ENCODE measurements at regions not wholly inside any gene's neighbourhood (a gene's known extent, or its start where the extent isn't known, plus 50 kb on each side); places are given as distances from the start of the nearest gene placed in this dataset.

DNA sequence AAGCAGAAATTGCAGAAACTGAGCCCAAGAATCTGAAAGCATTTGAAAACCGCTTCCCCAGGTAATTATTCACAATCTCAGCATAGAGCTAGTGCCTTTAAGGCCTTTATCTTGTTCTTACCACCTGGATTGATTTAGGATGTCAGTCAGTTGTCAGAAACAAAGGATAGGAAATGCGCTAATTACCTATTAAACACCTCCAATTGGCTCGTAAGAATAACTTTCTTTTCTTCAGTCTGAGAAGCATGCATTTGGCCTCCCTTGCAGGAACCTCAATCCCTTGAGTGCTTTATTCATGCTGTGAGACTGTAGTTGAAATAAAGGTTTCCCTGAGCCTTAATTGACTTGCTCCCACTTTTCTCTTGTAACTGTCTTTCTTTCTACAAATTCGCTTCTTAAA is 400.3 kb upstream of the LRATD1 start:
- TF ChIP-seq BMI1 (IDR thresholded peaks at IDR 0.05; ENCODE audit: low read length) = no peak
- TF ChIP-seq, protein P1, sequence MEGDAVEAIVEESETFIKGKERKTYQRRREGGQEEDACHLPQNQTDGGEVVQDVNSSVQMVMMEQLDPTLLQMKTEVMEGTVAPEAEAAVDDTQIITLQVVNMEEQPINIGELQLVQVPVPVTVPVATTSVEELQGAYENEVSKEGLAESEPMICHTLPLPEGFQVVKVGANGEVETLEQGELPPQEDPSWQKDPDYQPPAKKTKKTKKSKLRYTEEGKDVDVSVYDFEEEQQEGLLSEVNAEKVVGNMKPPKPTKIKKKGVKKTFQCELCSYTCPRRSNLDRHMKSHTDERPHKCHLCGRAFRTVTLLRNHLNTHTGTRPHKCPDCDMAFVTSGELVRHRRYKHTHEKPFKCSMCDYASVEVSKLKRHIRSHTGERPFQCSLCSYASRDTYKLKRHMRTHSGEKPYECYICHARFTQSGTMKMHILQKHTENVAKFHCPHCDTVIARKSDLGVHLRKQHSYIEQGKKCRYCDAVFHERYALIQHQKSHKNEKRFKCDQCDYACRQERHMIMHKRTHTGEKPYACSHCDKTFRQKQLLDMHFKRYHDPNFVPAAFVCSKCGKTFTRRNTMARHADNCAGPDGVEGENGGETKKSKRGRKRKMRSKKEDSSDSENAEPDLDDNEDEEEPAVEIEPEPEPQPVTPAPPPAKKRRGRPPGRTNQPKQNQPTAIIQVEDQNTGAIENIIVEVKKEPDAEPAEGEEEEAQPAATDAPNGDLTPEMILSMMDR (IDR thresholded peaks at IDR 0.05 in 2 of 3, conservative IDR thresholded peaks at IDR 0.05 in 1 of 3; ENCODE audit: insufficient read depth in 2 of 3, low read depth in 1 of 3, low read length in 3 of 3) = no peak
- no peak for TF ChIP-seq ADNP (tag; IDR thresholded peaks at IDR 0.05)
- TF ChIP-seq, protein P2, sequence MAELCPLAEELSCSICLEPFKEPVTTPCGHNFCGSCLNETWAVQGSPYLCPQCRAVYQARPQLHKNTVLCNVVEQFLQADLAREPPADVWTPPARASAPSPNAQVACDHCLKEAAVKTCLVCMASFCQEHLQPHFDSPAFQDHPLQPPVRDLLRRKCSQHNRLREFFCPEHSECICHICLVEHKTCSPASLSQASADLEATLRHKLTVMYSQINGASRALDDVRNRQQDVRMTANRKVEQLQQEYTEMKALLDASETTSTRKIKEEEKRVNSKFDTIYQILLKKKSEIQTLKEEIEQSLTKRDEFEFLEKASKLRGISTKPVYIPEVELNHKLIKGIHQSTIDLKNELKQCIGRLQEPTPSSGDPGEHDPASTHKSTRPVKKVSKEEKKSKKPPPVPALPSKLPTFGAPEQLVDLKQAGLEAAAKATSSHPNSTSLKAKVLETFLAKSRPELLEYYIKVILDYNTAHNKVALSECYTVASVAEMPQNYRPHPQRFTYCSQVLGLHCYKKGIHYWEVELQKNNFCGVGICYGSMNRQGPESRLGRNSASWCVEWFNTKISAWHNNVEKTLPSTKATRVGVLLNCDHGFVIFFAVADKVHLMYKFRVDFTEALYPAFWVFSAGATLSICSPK (IDR thresholded peaks at IDR 0.05; ENCODE audit: borderline replicate concordance) = no peak
- no peak for TF ChIP-seq ZBTB7A (IDR thresholded peaks at IDR 0.05; ENCODE audit: borderline replicate concordance, control insufficient read depth, low read depth, low read length)
- no peak for TF ChIP-seq DPF2 (IDR thresholded peaks at IDR 0.05)
- no peak for TF ChIP-seq RBM39 (optimal IDR thresholded peaks at IDR 0.05; ENCODE audit: low read depth, low read length)
- TF ChIP-seq YY1 (IDR thresholded peaks at IDR 0.05; ENCODE audit: borderline replicate concordance in 1 of 3, control insufficient read depth in 1 of 3, extremely low read depth in 1 of 3, insufficient read depth in 3 of 3, insufficient read length in 1 of 3, insufficient replicate concordance in 2 of 3, low read depth in 1 of 3, low read length in 2 of 3) = no peak
- no peak for TF ChIP-seq FOXA1 (IDR thresholded peaks at IDR 0.05; ENCODE audit: borderline replicate concordance)
- TF ChIP-seq TARDBP (IDR thresholded peaks at IDR 0.05) = no peak
- TF ChIP-seq ETV6 (IDR thresholded peaks at IDR 0.05; ENCODE audit: borderline replicate concordance in 1 of 2, low read depth in 2 of 2, low read length in 1 of 2) = no peak
- TF ChIP-seq ETV6 (CRISPR knock-in tag; IDR thresholded peaks at IDR 0.05; ENCODE audit: borderline replicate concordance) = no peak
